Keratinocyte (primary cell): ENCODE measurements at regions not wholly inside any gene's neighbourhood (a gene's known extent, or its start where the extent isn't known, plus 50 kb on each side); places are given as distances from the start of the nearest gene placed in this dataset.
A peak's percentile ranks its signal among the peaks of the same experiment; 100 is the strongest.

Source experiments
- EZH2 ChIP-seq: IDR thresholded peaks from one replicate; pipeline ENCODE4 v1.6.1; 2012; ENCODE audit warnings: inconsistent platforms, mild to moderate bottlenecking, low read length, moderate library complexity
- TF ChIP-seq, protein P1 (sequence below), 3 experiments: IDR thresholded peaks in 1 of 3; conservative IDR thresholded peaks in 1 of 3; optimal IDR thresholded peaks in 1 of 3; 2 replicates in 2 of 3; 3 replicates in 1 of 3; pipeline versions ENCODE3 to v1.5.1; 2011; ENCODE audit warnings: low read length in 3 of 3, mild to moderate bottlenecking in 3 of 3, moderate library complexity in 2 of 3, control low read depth in 1 of 3, inconsistent platforms in 1 of 3; ENCODE audit not compliant: insufficient read depth in 2 of 3; ENCODE audit errors: extremely low read depth in 1 of 3

DNA sequence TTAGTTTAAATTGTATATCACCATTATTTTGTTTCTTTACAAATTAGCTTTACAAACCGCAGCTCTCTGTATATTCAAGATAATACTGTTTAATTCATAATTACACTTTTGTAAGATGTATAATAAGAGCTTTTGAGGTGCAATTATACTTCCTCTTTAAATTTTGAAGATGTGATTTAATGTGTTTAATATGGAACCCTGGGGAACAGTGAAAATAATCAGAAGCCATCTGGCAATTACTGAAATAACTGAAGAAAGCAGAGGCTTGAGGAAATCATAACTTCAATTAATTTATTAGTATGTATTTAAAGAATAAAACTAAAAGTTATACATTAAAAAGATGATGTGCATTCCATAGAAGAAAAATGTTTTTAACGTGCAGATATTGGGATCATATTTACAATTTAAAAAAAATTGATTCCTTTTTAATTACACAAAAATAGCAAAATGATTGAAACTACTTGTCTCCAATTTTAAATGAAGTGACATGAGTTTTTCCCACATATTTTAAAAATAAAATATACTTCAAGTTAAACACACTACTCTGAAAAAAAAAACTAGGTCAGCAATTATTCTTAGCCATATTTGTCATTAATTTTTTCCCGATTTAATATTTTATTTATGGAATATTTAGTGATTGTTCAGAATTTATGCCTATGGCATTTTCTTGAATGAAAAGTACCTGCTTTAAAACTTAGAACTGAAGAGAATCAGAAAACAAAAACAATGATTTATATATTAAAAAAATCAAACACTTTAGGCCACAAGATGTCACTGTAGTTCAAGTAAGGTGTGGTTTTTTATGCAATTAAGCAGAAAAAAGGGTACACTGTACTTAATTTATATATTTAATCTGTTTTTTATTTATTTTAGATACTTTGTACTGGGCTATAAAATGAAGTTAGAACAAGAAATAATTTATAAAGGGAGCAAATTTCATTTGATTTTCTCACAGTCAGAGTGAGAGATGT, 942.7 kb upstream of the NDST4 start:
- TF ChIP-seq, protein P1, sequence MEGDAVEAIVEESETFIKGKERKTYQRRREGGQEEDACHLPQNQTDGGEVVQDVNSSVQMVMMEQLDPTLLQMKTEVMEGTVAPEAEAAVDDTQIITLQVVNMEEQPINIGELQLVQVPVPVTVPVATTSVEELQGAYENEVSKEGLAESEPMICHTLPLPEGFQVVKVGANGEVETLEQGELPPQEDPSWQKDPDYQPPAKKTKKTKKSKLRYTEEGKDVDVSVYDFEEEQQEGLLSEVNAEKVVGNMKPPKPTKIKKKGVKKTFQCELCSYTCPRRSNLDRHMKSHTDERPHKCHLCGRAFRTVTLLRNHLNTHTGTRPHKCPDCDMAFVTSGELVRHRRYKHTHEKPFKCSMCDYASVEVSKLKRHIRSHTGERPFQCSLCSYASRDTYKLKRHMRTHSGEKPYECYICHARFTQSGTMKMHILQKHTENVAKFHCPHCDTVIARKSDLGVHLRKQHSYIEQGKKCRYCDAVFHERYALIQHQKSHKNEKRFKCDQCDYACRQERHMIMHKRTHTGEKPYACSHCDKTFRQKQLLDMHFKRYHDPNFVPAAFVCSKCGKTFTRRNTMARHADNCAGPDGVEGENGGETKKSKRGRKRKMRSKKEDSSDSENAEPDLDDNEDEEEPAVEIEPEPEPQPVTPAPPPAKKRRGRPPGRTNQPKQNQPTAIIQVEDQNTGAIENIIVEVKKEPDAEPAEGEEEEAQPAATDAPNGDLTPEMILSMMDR (optimal IDR thresholded peaks at IDR 0.05 in 1 of 3, IDR thresholded peaks at IDR 0.05 in 1 of 3, conservative IDR thresholded peaks at IDR 0.05 in 1 of 3; ENCODE audit: extremely low read depth in 1 of 3, insufficient read depth in 2 of 3, low read length in 3 of 3) = peak in 1 of 3 experiments; percentile 10
- no peak for TF ChIP-seq EZH2
